ENCODE measurements at regions not wholly inside any gene's neighbourhood (a gene's known extent, or its start where the extent isn't known, plus 50 kb on each side); places are given as distances from the start of the nearest gene placed in this dataset. TPM values are rescaled to one million over a fixed set of nuclear protein-coding genes. Genes with fewer than 3 reads are reported as not detected.

GRCh38 chr2:75800456-75800855, 89.7 kb upstream of the GCFC2 start:
- DNase-seq, result no peak

- no peak for DNase-seq
Measured at GRCh38 chr2:75799859-75800258, 89.1 kb upstream of the GCFC2 start.

- DNase-seq, result no peak
Measured at GRCh38 chr2:75798569-75798968, 87.9 kb upstream of the GCFC2 start.

- DNase-seq, result no peak
Measured at GRCh38 chr2:75792996-75793395, 82.3 kb upstream of the GCFC2 start.

GRCh38 chr2:75792146-75792545, 81.4 kb upstream of the GCFC2 start:
- peak; percentile 11 for DNase-seq

GRCh38 chr2:75790814-75791467, 80.2 kb upstream of the GCFC2 start:
- no peak for DNase-seq

- DNase-seq, result peak; percentile 31
Measured at GRCh38 chr2:75790121-75790813, 79.6 kb upstream of the GCFC2 start.

GRCh38 chr2:75788902-75789301, 78.2 kb upstream of the GCFC2 start:
- DNase-seq, result no peak

GRCh38 chr2:75788154-75788553, 77.4 kb upstream of the GCFC2 start:
- no peak for DNase-seq

GRCh38 chr2:75787532-75788132, 76.9 kb upstream of the GCFC2 start:
- peak; percentile 74 for DNase-seq

GRCh38 chr2:75775311-75775823, 64.7 kb upstream of the GCFC2 start:
- no peak for DNase-seq

GRCh38 chr2:75772908-75773630, 62.4 kb upstream of the GCFC2 start:
- DNase-seq, result no peak

GRCh38 chr2:75765798-75766197, 55.1 kb upstream of the GCFC2 start:
- no peak for DNase-seq

- no peak for DNase-seq
Measured at GRCh38 chr2:75764611-75765010, 53.9 kb upstream of the GCFC2 start.

Small RNA genes in the stretch of these regions (small RNA-seq; reads per million reads assigned to genes)
- gene RN7SKP164 (ENCODE audit: low replicate concordance), result not detected
